HG03378 (cell line): ENCODE measurements at regions not wholly inside any gene's neighbourhood (a gene's known extent, or its start where the extent isn't known, plus 50 kb on each side); places are given as distances from the start of the nearest gene placed in this dataset.

Experiments
- ATAC-seq: cut with Tn5 transposase; IDR thresholded peaks from one replicate; pipeline ENCODE4 v1.9.1; 2021; ENCODE audit warnings: mild to moderate bottlenecking, moderate library complexity; ENCODE audit not compliant: unreplicated experiment

DNA sequence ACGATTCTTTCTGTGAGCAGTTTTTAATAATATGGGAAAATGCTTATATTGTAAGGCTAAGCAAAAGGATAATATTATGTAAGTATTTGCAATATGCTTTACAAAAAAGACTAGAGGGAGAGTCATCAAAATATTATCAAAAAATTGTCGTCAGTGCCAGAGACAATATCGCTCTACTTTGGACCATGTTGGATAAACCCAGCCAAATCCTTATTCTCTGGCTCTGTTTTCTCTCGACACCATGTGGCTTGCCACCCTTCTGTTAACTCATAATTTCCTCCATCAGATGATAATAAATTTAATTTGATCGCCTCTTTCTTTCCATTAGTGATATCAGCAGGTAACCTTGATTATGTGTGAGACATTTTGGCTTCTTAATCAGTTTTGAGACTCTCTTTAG is 129.9 kb downstream of the CDC42EP3 start:
- no peak for ATAC-seq

- ATAC-seq: peak; percentile 73
These were observed 127.4 kb downstream of the CDC42EP3 start for GRCh38 chr2:37543999-37544557.

- no peak for ATAC-seq
These were observed 126.8 kb downstream of the CDC42EP3 start for GRCh38 chr2:37544591-37545031.

GRCh38 chr2:37549598-37549997 is 121.8 kb downstream of the CDC42EP3 start:
- ATAC-seq: peak; percentile 54

- ATAC-seq: no peak
These were observed 121.3 kb downstream of the CDC42EP3 start for GRCh38 chr2:37550190-37550589.

DNA sequence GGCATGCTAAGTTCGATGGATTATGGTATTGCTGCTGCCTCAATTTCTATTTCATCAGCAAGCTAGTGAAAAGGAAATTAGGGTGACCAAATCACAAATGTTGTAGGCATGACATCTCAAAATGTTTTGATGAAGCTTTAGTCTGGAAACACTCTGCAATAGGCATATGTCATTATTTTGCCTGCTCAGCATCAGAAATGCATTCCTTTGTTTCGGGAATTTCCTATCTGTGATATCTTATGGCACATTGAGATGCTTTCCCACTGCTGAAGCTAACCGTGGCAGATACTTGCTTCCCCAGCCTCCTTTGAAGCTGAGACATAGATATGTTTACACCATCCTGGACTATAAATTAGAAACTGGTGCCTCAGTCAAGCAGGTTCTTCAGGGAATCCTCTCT is 119.7 kb downstream of the CDC42EP3 start:
- no peak for ATAC-seq

GRCh38 chr2:37552339-37552738 is 119.1 kb downstream of the CDC42EP3 start:
- no peak for ATAC-seq

DNA sequence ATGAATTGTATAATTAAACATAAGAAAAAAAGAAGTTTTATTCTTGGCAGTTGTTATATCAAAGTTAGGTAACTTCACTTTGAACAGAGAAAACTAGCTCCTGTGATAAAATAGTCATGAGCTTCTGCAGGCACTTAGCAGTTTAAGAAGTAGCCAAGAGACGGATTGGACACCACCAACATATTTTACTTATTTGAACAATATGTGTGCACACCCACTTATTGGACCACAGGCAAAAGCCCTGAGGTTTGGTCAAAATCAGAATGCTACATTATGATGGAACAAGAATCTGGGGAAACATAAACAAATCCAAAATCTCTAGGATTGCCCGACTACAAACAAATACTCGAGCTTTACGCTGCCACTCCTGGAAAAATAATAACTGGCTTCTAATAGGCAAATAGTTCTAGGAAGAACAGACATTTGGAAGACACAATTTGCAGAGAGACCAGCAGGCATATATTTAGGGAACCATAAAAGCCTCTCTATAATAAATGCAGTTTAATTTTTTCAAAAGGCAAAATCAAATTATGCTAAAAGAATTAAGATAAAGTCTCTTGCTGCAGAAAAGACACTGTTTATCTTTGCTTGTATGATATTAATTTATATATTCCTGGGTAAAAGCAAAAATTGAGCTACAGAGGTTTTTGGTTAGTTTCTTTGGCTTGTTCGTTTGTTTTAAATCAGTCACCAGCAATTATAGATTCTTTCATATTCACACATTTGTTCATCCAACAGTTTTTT is 117.9 kb downstream of the CDC42EP3 start:
- no peak for ATAC-seq

GRCh38 chr2:37554155-37554510 is 117.3 kb downstream of the CDC42EP3 start:
- no peak for ATAC-seq

DNA sequence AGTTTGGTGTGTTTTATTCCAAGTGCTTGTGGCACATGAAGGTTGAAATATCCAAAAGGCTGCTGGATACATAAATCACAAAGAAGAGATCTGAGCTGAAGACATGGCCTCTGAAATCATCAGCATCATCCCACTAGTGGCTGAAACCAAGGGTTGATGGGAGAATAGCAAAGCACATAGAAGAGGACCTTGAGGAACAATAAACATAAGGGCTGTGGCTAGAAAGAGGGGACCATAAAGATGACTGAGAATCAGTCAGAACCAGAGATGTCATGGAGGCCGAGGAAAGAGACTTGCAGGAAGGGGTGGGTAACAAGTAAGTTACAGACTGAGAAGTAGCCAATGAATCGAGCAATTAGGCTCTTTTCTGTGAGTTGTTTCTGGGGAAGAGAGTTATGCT is 116.8 kb downstream of the CDC42EP3 start:
- ATAC-seq: no peak

GRCh38 chr2:37555457-37555856 is 116.0 kb downstream of the CDC42EP3 start:
- no peak for ATAC-seq

DNA sequence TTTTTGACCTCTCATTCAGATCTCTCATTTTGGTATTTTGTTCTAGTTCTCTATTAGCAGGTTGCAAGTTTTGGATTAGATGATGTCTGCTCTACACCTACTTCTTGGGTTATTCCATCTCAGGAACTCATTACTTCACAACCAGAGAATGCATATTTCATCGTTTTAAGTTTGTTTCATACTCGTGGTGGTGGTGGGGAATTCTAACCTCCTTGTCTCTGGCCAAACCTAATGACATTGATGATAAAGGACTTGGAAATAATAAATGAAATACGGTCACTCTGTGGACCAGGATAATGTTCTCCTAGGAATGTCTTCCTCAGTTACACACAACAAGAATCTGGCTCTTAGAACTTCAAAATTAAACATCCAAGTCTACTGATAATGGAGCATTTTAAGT is 115.2 kb downstream of the CDC42EP3 start:
- no peak for ATAC-seq

- ATAC-seq: peak; percentile 68
These were observed 112.8 kb downstream of the CDC42EP3 start for GRCh38 chr2:37558623-37559022.

GRCh38 chr2:37560241-37560848 is 111.1 kb downstream of the CDC42EP3 start:
- no peak for ATAC-seq

DNA sequence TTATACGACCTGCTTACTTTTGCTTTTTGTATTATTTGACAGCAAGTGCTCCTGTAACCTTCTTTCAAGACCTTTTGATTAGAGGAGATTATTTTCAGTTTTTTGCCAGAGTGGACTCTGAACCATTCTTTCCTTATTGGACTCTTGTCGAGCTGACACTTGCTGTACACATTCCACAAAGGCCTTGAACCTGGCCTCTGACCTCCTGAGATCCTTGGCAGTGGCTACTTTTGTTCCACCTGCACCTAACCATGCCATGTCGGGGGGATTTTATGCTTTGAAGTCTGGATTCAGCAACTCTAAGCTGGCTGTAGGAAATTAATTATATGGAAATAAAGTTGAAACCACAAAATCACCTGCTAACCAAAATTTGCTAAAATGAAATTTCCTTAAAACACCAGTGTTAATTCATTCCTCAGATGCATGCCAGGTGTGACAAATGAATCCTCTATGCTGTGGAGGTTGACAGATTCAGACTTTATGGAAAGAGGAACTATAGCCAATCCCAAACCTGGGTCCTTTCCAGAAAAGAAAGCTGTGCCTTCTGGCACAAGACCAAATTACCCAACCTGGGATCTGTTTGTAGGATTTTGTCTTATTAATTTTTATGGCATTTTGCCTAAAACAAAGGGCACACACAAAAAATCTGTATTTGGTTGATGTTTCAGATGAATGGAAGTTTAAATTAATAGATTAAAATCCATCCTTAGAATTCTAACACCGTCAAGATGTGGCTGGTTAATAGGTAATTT is 110.4 kb downstream of the CDC42EP3 start:
- no peak for ATAC-seq

DNA sequence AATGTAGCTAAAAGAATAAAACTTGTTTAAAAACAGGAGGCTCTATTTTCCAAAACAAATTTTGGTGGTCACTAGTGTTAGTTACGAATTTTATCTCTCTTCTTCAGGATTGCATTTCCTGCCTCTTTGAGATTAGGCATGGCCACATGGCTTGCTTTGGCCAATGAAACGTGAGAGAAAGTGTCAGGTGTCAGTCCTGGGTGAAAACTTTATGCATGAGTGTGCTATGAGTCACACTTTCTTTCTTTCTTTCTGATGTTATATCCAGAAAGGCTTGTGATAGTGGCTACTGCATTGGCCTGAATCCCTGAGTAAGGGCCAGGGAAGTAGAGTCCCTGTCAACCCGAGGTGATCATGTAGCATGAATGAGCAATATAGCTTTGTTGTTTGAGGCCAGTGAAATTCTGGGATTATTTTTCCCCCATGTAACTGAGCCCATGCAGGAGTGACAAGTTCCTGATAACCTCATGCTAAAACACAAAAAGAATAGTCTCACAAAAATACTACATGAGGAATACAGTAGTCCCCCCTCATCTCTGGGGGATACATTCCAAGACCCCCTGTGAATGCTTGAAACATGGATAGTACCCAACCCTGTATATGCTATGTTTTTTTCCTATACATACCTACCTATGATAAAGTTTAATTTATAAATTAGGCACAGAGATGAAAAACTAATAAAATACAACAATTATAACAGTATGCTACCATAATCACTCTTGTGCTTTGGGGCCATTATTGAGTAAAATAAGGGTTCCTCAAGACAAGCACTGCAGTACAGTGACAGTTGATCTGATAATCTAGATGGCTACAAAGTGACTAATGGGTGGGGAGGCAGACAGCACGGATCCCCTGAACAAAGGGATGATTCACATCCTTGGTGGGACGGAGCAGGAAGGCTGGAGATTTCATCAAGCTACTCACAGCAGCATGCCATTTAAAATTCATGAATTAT is 109.5 kb downstream of the CDC42EP3 start:
- ATAC-seq: peak; percentile 78

DNA sequence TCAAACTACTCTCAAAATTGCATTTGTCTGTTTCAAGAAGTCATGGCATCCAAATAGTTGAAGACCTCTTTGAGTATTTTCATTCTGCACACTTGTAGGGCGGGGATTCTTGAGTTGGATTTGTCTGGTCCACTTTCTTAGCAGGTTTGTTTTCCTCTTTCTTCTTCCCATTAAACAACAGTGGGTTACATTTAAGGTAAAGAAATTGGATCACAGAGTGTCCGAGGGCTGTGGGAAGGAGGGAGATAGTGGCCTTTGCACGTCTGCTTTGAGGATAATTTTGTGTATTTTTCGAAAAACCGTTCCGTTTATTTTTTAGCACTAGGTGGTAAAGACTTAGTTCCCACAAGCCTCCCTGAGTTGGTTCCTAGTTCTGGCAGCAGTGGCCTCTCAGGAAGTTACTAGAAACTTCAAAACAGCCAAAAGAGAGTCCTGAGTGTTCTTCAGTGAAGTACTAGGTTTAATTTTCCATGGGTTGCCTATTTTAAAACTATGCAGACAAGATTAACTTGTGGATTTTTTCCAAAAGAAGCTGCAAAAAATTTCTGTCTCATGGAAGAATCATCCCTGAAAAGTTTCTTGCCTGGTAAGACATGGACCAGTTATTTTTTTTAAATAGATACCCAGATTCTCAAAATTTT is 107.9 kb downstream of the CDC42EP3 start:
- ATAC-seq: no peak

DNA sequence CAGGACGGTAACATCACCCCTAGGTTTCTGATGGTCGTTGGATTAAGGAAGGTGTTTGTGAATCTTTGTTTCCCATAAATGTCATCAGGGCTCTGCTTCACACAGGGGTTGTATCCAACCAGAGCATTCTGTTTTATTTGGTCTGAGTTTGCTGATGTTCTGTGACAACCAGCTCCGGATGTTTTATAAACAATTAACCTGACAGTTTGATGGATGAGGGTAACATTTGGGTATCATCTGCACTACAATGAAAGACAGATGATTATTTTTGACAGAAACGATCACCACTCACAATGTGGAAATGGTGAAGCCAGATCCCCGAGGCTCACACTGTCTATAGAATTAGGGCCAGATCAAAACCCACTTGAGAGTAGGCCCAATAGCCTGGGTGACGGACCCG is 107.1 kb downstream of the CDC42EP3 start:
- ATAC-seq: no peak

- no peak for ATAC-seq
These were observed 104.9 kb downstream of the CDC42EP3 start for GRCh38 chr2:37566517-37566981.

DNA sequence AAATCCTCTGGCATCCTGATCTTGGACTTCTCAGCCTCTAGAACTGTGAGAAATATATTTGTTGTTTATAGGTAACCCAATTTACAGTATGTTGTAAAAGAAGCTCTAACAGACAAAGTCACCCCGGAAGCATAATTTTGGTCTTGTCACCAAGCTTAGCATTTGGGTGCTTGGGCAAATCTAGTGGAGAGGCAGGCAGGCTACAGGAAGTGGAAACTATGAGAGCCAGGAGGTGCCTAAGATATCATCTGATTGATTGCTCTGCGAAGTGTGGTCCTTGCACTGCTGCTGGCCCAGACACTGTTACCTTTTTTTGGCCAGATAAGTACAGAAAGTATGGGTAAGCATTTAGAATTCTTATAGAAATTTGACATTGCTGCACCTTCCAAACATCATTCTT is 102.9 kb downstream of the CDC42EP3 start:
- no peak for ATAC-seq
